ENCODE measurements at regions not wholly inside any gene's neighbourhood (a gene's known extent, or its start where the extent isn't known, plus 50 kb on each side); places are given as distances from the start of the nearest gene placed in this dataset.

- Histone ChIP-seq H3K4me1 (no peaks in the 10 kb centered on the region), H3K9me3 (no peaks in the 10 kb centered on the region), H3K27ac (no peak overlapping the region), H3K36me3 (no peaks in the 10 kb centered on the region), H3K4me3 (no peak overlapping the region), H3K27me3 (replicated peaks in 1 of 7) (no peaks in the 10 kb centered on the region)
- DNase-seq, result no peak
- TF ChIP-seq CTCF (IDR thresholded peaks at IDR 0.05 in 8 of 11, conservative IDR thresholded peaks at IDR 0.05 in 3 of 11) (no peak), POLR2AphosphoS5 (IDR thresholded peaks at IDR 0.05) (no peak), POLR2A (IDR thresholded peaks at IDR 0.05) (no peak)
- WGBS, 5 donors, result 76 to 90% (median 84%) methylated on average over 4 to 5 of the region's 5 CpGs
- intact Hi-C loops (cut with DNase I; ENCODE audit: low total_unique reads), result no loop called here
Observed at GRCh38 chr1:218642033-218642948, 297.2 kb downstream of the TGFB2 start.

GRCh38 chr1:218643281-218643680 is 298.1 kb downstream of the TGFB2 start:
- no peaks in the 10 kb centered on the region for H3K36me3 ChIP-seq
- TF ChIP-seq CTCF (IDR thresholded peaks at IDR 0.05 in 8 of 11, conservative IDR thresholded peaks at IDR 0.05 in 3 of 11) (no peak), POLR2A (IDR thresholded peaks at IDR 0.05) (no peak), POLR2AphosphoS5 (IDR thresholded peaks at IDR 0.05) (no peak)
- no peak overlapping the region for H3K27ac ChIP-seq
- no peak overlapping the region for H3K4me3 ChIP-seq
- H3K4me1 ChIP-seq, result no peaks in the 10 kb centered on the region
- DNase-seq, result no peak
- intact Hi-C loops (cut with DNase I; ENCODE audit: low total_unique reads), result no loop called here
- WGBS, 5 donors, result 83 to 97% (median 87%) methylated on average over 4 of the region's 4 CpGs
- H3K27me3 ChIP-seq (replicated peaks in 1 of 7), result no peaks in the 10 kb centered on the region
- H3K9me3 ChIP-seq, result peaks cover 0 to 3% (median 0%) of the 10 kb centered on the region in 8 donors

GRCh38 chr1:218643926-218644325 is 298.8 kb downstream of the TGFB2 start:
- TF ChIP-seq CTCF (IDR thresholded peaks at IDR 0.05 in 8 of 11, conservative IDR thresholded peaks at IDR 0.05 in 3 of 11) (no peak), POLR2A (IDR thresholded peaks at IDR 0.05) (no peak), POLR2AphosphoS5 (IDR thresholded peaks at IDR 0.05) (no peak)
- Histone ChIP-seq H3K4me3 (no peak overlapping the region), H3K27me3 (replicated peaks in 1 of 7) (no peaks in the 10 kb centered on the region), H3K36me3 (no peaks in the 10 kb centered on the region), H3K9me3 (peaks cover 0 to 3% (median 0%) of the 10 kb centered on the region in 8 donors), H3K4me1 (no peaks in the 10 kb centered on the region), H3K27ac (no peak overlapping the region)
- DNase-seq, result no peak
- WGBS, 5 donors, result 61 to 80% (median 68%) methylated on average over 2 of the region's 2 CpGs
- intact Hi-C loops (cut with DNase I; ENCODE audit: low total_unique reads), result no loop called here

GRCh38 chr1:218646288-218646687 is 301.2 kb downstream of the TGFB2 start:
- intact Hi-C loops (cut with DNase I; ENCODE audit: low total_unique reads), result no loop called here
- TF ChIP-seq CTCF (IDR thresholded peaks at IDR 0.05 in 8 of 11, conservative IDR thresholded peaks at IDR 0.05 in 3 of 11), result no peak
- no peak for TF ChIP-seq POLR2A (IDR thresholded peaks at IDR 0.05)
- TF ChIP-seq POLR2AphosphoS5 (IDR thresholded peaks at IDR 0.05), result no peak
- H3K4me1 ChIP-seq, result no peaks in the 10 kb centered on the region
- no peaks in the 10 kb centered on the region for H3K27me3 ChIP-seq (replicated peaks in 1 of 7)
- H3K36me3 ChIP-seq, result no peaks in the 10 kb centered on the region
- no peak overlapping the region for H3K4me3 ChIP-seq
- WGBS, 5 donors, result 75 to 94% (median 84%) methylated on average over 4 of the region's 4 CpGs
- peaks cover 0 to 3% (median 0%) of the 10 kb centered on the region in 8 donors for H3K9me3 ChIP-seq
- DNase-seq, result no peak
- H3K27ac ChIP-seq, result no peak overlapping the region
